Right atrium auricular region (tissue), 2 donors: ENCODE measurements at regions not wholly inside any gene's neighbourhood (a gene's known extent, or its start where the extent isn't known, plus 50 kb on each side); places are given as distances from the start of the nearest gene placed in this dataset.

ENCODE experiments used
- DNase-seq: peaks from one replicate; pipeline ENCODE4 v3.0.0-alpha.2; 2019; ENCODE audit warnings: low spot score
- H3K27ac ChIP-seq, 2 donors: fragments of 200-600 bp; sonication (generic); 1 replicate in 1 of 2; 2 replicates in 1 of 2; pipeline ENCODE4 v1.5.1; 2016 to 2019
- H3K27me3 ChIP-seq, 2 donors: fragments of 200-600 bp; sonication (generic); one replicate each; pipeline versions ENCODE4 v1.5.1 to v1.6.0; 2017 to 2019
- H3K36me3 ChIP-seq: fragments of 200-600 bp; sonication (generic); one replicate; pipeline ENCODE4 v1.5.1; 2016
- H3K4me1 ChIP-seq, 2 donors: fragments of 200-600 bp; sonication (generic); one replicate each; pipeline versions ENCODE4 v1.5.1 to v1.6.0; 2017 to 2019
- H3K4me3 ChIP-seq, 2 donors: fragments of 200-600 bp; sonication (generic); 1 replicate in 1 of 2; 2 replicates in 1 of 2; pipeline ENCODE4 v1.5.1; 2017 to 2019; ENCODE audit warnings: mild to moderate bottlenecking in 1 of 2, moderate library complexity in 1 of 2
- H3K9me3 ChIP-seq, 2 donors: fragments of 200-600 bp; sonication (generic); one replicate each; pipeline ENCODE4 v1.5.1; 2019
- CTCF ChIP-seq, 2 donors: fragments of 200-600 bp; sonication (generic); IDR thresholded peaks; one replicate each; pipeline ENCODE4 v1.5.1; 2019; ENCODE audit warnings: antibody characterized with exemption in 2 of 2

- Histone ChIP-seq H3K27me3 (no peaks in the 10 kb centered on the region), H3K4me3 (no peak overlapping the region), H3K9me3 (peaks cover 0 to 17% of the 10 kb centered on the region in 2 donors), H3K4me1 (no peaks in the 10 kb centered on the region), H3K27ac (peak overlapping the region in 1 of 2 donors; percentile 37), H3K36me3 (no peaks in the 10 kb centered on the region)
- TF ChIP-seq CTCF (IDR thresholded peaks at IDR 0.05), result no peak
- no peak for DNase-seq
Measured at GRCh38 chr5:82405618-82406204, 127.6 kb upstream of the RPS23 start.

- no peak for DNase-seq
Measured at GRCh38 chr5:82405161-82405560, 127.0 kb upstream of the RPS23 start.

GRCh38 chr5:82404382-82404945 is 126.3 kb upstream of the RPS23 start:
- no peak overlapping the region for H3K4me3 ChIP-seq
- DNase-seq, result no peak
- no peaks in the 10 kb centered on the region for H3K27me3 ChIP-seq
- H3K36me3 ChIP-seq, result no peaks in the 10 kb centered on the region
- H3K27ac ChIP-seq, result no peak overlapping the region
- H3K4me1 ChIP-seq, result no peaks in the 10 kb centered on the region
- H3K9me3 ChIP-seq, result peaks cover 0 to 17% of the 10 kb centered on the region in 2 donors
- TF ChIP-seq CTCF (IDR thresholded peaks at IDR 0.05), result no peak

More at GRCh38 chr5:82405161-82405560, 127.0 kb upstream of the RPS23 start:
- Histone ChIP-seq H3K27ac (no peak overlapping the region), H3K27me3 (no peaks in the 10 kb centered on the region), H3K4me1 (no peaks in the 10 kb centered on the region), H3K4me3 (no peak overlapping the region), H3K36me3 (no peaks in the 10 kb centered on the region), H3K9me3 (peaks cover 0 to 17% of the 10 kb centered on the region in 2 donors)
- TF ChIP-seq CTCF (IDR thresholded peaks at IDR 0.05), result no peak

- no peak for TF ChIP-seq CTCF (IDR thresholded peaks at IDR 0.05)
- no peaks in the 10 kb centered on the region for H3K36me3 ChIP-seq
- no peaks in the 10 kb centered on the region for H3K27me3 ChIP-seq
- no peak for DNase-seq
- peaks cover 0 to 17% of the 10 kb centered on the region in 2 donors for H3K9me3 ChIP-seq
- H3K4me3 ChIP-seq, result no peak overlapping the region
- no peaks in the 10 kb centered on the region for H3K4me1 ChIP-seq
- no peak overlapping the region for H3K27ac ChIP-seq
Measured at GRCh38 chr5:82403724-82404123, 125.6 kb upstream of the RPS23 start.

GRCh38 chr5:82403026-82403425 is 124.9 kb upstream of the RPS23 start:
- no peak for TF ChIP-seq CTCF (IDR thresholded peaks at IDR 0.05)
- DNase-seq, result no peak
- H3K9me3 ChIP-seq, result peaks cover 0 to 17% of the 10 kb centered on the region in 2 donors
- H3K27me3 ChIP-seq, result no peaks in the 10 kb centered on the region
- no peak overlapping the region for H3K4me3 ChIP-seq
- H3K27ac ChIP-seq, result no peak overlapping the region
- no peaks in the 10 kb centered on the region for H3K36me3 ChIP-seq
- no peaks in the 10 kb centered on the region for H3K4me1 ChIP-seq

GRCh38 chr5:82399111-82399510 is 121.0 kb upstream of the RPS23 start:
- no peak for TF ChIP-seq CTCF (IDR thresholded peaks at IDR 0.05)
- Histone ChIP-seq H3K4me1 (peaks cover 0 to 9% of the 10 kb centered on the region in 2 donors), H3K27ac (no peak overlapping the region), H3K4me3 (no peak overlapping the region), H3K27me3 (no peaks in the 10 kb centered on the region), H3K9me3 (peaks cover 0 to 8% of the 10 kb centered on the region in 2 donors), H3K36me3 (no peaks in the 10 kb centered on the region)
- no peak for DNase-seq
